ENCODE measurements at regions not wholly inside any gene's neighbourhood (a gene's known extent, or its start where the extent isn't known, plus 50 kb on each side); places are given as distances from the start of the nearest gene placed in this dataset.
A peak's percentile ranks its signal among the peaks of the same experiment; 100 is the strongest.

DNA sequence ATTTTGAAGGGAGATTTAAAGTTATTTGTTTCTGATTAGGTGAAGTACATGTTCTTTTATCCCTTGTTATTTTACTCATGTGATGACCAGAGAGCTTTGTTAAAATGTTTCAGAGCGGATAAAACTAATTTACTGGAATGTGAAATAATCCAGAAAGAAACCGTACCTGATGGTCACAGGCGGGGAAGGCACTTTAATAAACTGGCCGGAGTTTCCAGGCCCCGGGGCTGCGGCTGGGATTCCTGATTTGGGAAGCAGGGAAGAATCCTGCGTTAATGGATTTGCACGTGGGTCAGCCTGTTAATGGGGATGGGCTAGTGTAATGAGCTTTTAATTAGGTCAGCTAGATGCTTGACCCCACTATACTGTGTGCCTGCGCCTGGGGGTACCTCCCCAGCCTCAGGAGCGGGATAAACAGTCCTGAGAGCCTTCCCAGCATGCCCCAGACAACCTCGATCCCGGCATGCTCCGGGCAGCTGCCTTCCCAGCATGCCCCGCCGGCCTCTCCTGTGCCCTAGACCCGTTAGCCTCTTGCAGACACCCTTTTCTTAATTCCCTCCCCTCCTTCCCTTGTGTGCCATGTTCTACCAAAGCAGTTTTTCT lies 208.6 kb upstream of the CDKN3 start:
- Histone ChIP-seq H3K27me3 (ENCODE audit: insufficient read depth) (no peaks in the 10 kb centered on the region), H3F3A (replicated peaks; ENCODE audit: insufficient read depth) (peaks cover 4% of the 10 kb centered on the region), H3K36me3 (replicated peaks in 1 of 2; ENCODE audit: control insufficient read depth in 1 of 2, insufficient read depth in 2 of 2, low read length in 1 of 2) (no peaks in the 10 kb centered on the region), H3K27ac (ENCODE audit: low read depth in 2 of 2, low read length in 1 of 2) (no peak overlapping the region), H3K4me3 (ENCODE audit: low read depth in 2 of 2, low read length in 1 of 2) (no peak overlapping the region), H3K4me1 (ENCODE audit: control insufficient read depth in 1 of 2, insufficient read depth in 2 of 2, low read depth in 1 of 2, low read length in 1 of 2) (peaks cover 9 to 12% of the 10 kb centered on the region in 2 experiments; a peak in 2 of 4 replicates), H3K9me3 (no peaks in the 10 kb centered on the region), H3K9me2 (no peaks in the 10 kb centered on the region), H2AFZ (ENCODE audit: low read depth) (no peak overlapping the region), H3K79me2 (ENCODE audit: insufficient read depth) (no peaks in the 10 kb centered on the region), H3K4me2 (no peak overlapping the region), H4K20me1 (ENCODE audit: insufficient read depth) (no peaks in the 10 kb centered on the region), H3K9ac (no peak overlapping the region)
- no peak for TF ChIP-seq SIN3A (IDR thresholded peaks at IDR 0.05; ENCODE audit: borderline replicate concordance, low read depth, low read length)
- TF ChIP-seq RCOR1 (IDR thresholded peaks at IDR 0.05; ENCODE audit: low read length), result no peak
- no peak for TF ChIP-seq POLR2AphosphoS5 (IDR thresholded peaks at IDR 0.05; ENCODE audit: low read depth, low read length)
- TF ChIP-seq CHD2 (IDR thresholded peaks at IDR 0.05; ENCODE audit: low read length, partially characterized antibody), result no peak
- ChIA-PET CTCF (interaction anchor here (1.3 to 3.4 kb wide), 3 partner anchors 10 to 160 kb away, joined by 5 to 13 read pairs (median 6); no protein-coding TSS in a partner anchor), POLR2A (no interaction called here)
- 85% methylated on average over 16 of the region's 16 CpGs for WGBS (ENCODE audit: low lambda C conversion rate)
- no peak for DNase-seq

DNA sequence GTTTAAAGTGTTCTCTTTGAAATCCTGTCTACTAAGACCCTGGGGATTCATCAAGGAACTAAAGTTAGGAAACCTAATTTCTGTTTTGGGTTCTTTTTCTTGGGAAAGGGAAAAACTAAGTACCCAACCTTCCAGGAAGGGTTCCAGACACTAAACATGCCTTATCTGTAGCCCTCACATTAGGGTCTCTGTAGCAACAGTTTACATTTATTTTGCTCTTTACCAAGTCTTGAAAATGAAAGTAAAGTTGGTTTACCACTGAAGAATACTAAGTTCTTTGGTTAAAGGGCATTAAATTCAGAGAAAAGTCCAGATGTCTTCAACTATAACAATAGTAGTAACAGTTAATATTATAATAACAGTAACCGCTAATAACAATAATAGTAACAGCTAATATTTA lies 207.5 kb upstream of the CDKN3 start:
- peak overlapping the region; percentile 89 for H2AFZ ChIP-seq (ENCODE audit: low read depth)
- H3K4me3 ChIP-seq (ENCODE audit: low read depth in 2 of 2, low read length in 1 of 2), result no peak overlapping the region
- no peaks in the 10 kb centered on the region for H3K27me3 ChIP-seq (ENCODE audit: insufficient read depth)
- H3K36me3 ChIP-seq (replicated peaks in 1 of 2; ENCODE audit: control insufficient read depth in 1 of 2, insufficient read depth in 2 of 2, low read length in 1 of 2), result no peaks in the 10 kb centered on the region
- ChIA-PET POLR2A (no interaction called here), CTCF (no interaction called here)
- H3F3A ChIP-seq (replicated peaks; ENCODE audit: insufficient read depth), result peaks cover 4% of the 10 kb centered on the region
- no peak for DNase-seq
- 97% methylated on average over 1 of the region's 1 CpG for WGBS (ENCODE audit: low lambda C conversion rate)
- no peaks in the 10 kb centered on the region for H3K9me3 ChIP-seq
- H3K79me2 ChIP-seq (ENCODE audit: insufficient read depth), result no peaks in the 10 kb centered on the region
- no peaks in the 10 kb centered on the region for H4K20me1 ChIP-seq (ENCODE audit: insufficient read depth)
- no peak for TF ChIP-seq MXI1 (IDR thresholded peaks at IDR 0.05; ENCODE audit: low read depth, low read length)
- TF ChIP-seq RAD21 (IDR thresholded peaks at IDR 0.05; ENCODE audit: low read length), result no peak
- no peak for TF ChIP-seq TEAD4 (IDR thresholded peaks at IDR 0.05; ENCODE audit: borderline replicate concordance, insufficient read depth)
- no peak for TF ChIP-seq SIN3A (IDR thresholded peaks at IDR 0.05; ENCODE audit: borderline replicate concordance, low read depth, low read length)
- TF ChIP-seq ELF1 (IDR thresholded peaks at IDR 0.05), result no peak
- no peak for TF ChIP-seq MEF2A (IDR thresholded peaks at IDR 0.05; ENCODE audit: borderline replicate concordance, low read depth)
- TF ChIP-seq RFX5 (IDR thresholded peaks at IDR 0.05; ENCODE audit: low read length), result no peak
- H3K27ac ChIP-seq (ENCODE audit: low read depth in 2 of 2, low read length in 1 of 2), result 0 out of 4 replicates have a peak overlapping the region, but pooled peaks of 1 of the 2 experiments have one; percentile 23
- peaks cover 9 to 11% of the 10 kb centered on the region in 2 experiments; a peak in 2 of 4 replicates for H3K4me1 ChIP-seq (ENCODE audit: control insufficient read depth in 1 of 2, insufficient read depth in 2 of 2, low read depth in 1 of 2, low read length in 1 of 2)
- H3K9ac ChIP-seq, result no peak overlapping the region
- no peaks in the 10 kb centered on the region for H3K9me2 ChIP-seq
- H3K4me2 ChIP-seq, result peak overlapping the region; percentile 32; the same call in 1 of the 2 replicates

DNA sequence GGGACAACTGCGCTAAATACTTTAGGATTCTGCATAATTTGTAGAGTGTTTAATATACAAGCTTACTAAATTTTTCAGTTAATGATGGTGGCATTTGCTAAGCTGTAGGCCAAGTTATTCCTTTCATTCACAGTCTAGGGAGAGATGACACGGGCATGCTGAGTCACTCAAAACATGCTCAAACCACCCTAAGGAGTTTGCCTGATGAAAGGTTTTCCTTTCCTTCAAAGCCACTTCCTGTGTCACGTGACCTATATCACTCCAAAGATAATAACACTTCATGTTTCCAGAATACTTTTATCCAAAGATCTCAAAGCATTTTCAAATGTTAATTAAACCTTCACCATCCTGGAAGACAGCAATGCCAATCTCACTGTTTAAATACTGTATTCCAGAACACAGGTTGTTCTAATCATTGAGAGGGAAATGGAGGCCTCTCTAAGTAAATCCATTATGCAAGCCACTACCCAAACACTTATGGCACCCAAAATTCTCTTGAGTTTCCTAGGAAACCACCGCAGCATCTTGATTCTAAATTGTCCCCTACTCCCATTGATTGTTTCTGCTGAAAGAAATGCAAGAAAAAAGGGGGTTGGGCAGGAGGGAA lies 207.0 kb upstream of the CDKN3 start:
- H3K9me2 ChIP-seq, result no peaks in the 10 kb centered on the region
- peaks cover 4% of the 10 kb centered on the region for H3F3A ChIP-seq (replicated peaks; ENCODE audit: insufficient read depth)
- 0 out of 2 replicates have a peak, but pooled peaks have one; percentile 3 for TF ChIP-seq FOSL2 (IDR thresholded peaks at IDR 0.05; ENCODE audit: borderline replicate concordance, low read depth)
- TF ChIP-seq, protein P1, sequence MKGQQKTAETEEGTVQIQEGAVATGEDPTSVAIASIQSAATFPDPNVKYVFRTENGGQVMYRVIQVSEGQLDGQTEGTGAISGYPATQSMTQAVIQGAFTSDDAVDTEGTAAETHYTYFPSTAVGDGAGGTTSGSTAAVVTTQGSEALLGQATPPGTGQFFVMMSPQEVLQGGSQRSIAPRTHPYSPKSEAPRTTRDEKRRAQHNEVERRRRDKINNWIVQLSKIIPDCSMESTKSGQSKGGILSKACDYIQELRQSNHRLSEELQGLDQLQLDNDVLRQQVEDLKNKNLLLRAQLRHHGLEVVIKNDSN (IDR thresholded peaks at IDR 0.05; ENCODE audit: borderline replicate concordance, low read depth), result peak; percentile 66; the same call in 1 of the 2 replicates
- TF ChIP-seq ELF1 (IDR thresholded peaks at IDR 0.05), result no peak
- ChIA-PET POLR2A (no interaction called here), CTCF (no interaction called here)
- no peaks in the 10 kb centered on the region for H3K79me2 ChIP-seq (ENCODE audit: insufficient read depth)
- DNase-seq, result no peak
- no peak overlapping the region for H3K4me3 ChIP-seq (ENCODE audit: low read depth in 2 of 2, low read length in 1 of 2)
- no peak overlapping the region for H3K9ac ChIP-seq
- no peaks in the 10 kb centered on the region for H4K20me1 ChIP-seq (ENCODE audit: insufficient read depth)
- H3K9me3 ChIP-seq, result no peaks in the 10 kb centered on the region
- peak overlapping the region in 1 of 2 experiments; percentile 23; a peak in 1 of 4 replicates for H3K27ac ChIP-seq (ENCODE audit: low read depth in 2 of 2, low read length in 1 of 2)
- H3K36me3 ChIP-seq (replicated peaks in 1 of 2; ENCODE audit: control insufficient read depth in 1 of 2, insufficient read depth in 2 of 2, low read length in 1 of 2), result no peaks in the 10 kb centered on the region
- 0 out of 2 replicates have a peak overlapping the region, but pooled peaks have one; percentile 32 for H3K4me2 ChIP-seq
- H3K27me3 ChIP-seq (ENCODE audit: insufficient read depth), result no peaks in the 10 kb centered on the region
- peak overlapping the region; percentile 89 for H2AFZ ChIP-seq (ENCODE audit: low read depth)
- H3K4me1 ChIP-seq (ENCODE audit: control insufficient read depth in 1 of 2, insufficient read depth in 2 of 2, low read depth in 1 of 2, low read length in 1 of 2), result peaks cover 9 to 11% of the 10 kb centered on the region in 2 experiments; a peak in 2 of 4 replicates
- WGBS (ENCODE audit: low lambda C conversion rate), result 65% methylated on average over 4 of the region's 4 CpGs

Measured in SK-N-SH (cell line).